Calu3 (cell line): ENCODE measurements at regions not wholly inside any gene's neighbourhood (a gene's known extent, or its start where the extent isn't known, plus 50 kb on each side); places are given as distances from the start of the nearest gene placed in this dataset.

Experiments used
- BruUV-seq: library from RNA; stranded (reverse); fragments of 400-500 nt; replicated peaks from 2 replicates; lab custom pipeline; 2021; lab: Mats Ljungman, UMichigan
- CTCF ChIA-PET: fragments of 300-600 bp; sonication (Branson Sonifier 250); formaldehyde crosslinking; loops from one replicate; lab custom pipeline; 2022; ENCODE audit warnings: antibody characterized with exemption; lab: Charles Lee
- DNase-seq: peaks from one replicate; pipeline ENCODE4 v3.0.0; 2022
- H3K27ac Mint-ChIP-seq: one replicate; pipeline ENCODE4 v1.8.0; 2022; ENCODE audit warnings: mixed read lengths; ENCODE audit not compliant: unreplicated experiment
- H3K27me3 Mint-ChIP-seq: one replicate; pipeline ENCODE4 v1.8.0; 2022; ENCODE audit warnings: mixed read lengths; ENCODE audit not compliant: unreplicated experiment
- H3K36me3 Mint-ChIP-seq: one replicate; pipeline ENCODE4 v1.8.0; 2022; ENCODE audit warnings: mild to moderate bottlenecking, moderate library complexity, mixed read lengths; ENCODE audit not compliant: insufficient read depth, unreplicated experiment
- H3K4me1 Mint-ChIP-seq: one replicate; pipeline ENCODE4 v1.8.0; 2022; ENCODE audit warnings: mild to moderate bottlenecking, low read depth, mixed read lengths; ENCODE audit not compliant: unreplicated experiment
- H3K4me3 Mint-ChIP-seq: one replicate; pipeline ENCODE4 v1.8.0; 2022; ENCODE audit warnings: mild to moderate bottlenecking, low read depth, moderate library complexity, mixed read lengths; ENCODE audit not compliant: unreplicated experiment
- H3K9me3 Mint-ChIP-seq: one replicate; pipeline ENCODE4 v1.8.0; 2022; ENCODE audit warnings: low read depth, mixed read lengths; ENCODE audit not compliant: unreplicated experiment
- CTCF ChIP-seq: fragments of 200-600 bp; IDR thresholded peaks from one replicate; pipeline ENCODE4 v1.8.0; 2022; ENCODE audit warnings: antibody characterized with exemption; ENCODE audit not compliant: unreplicated experiment
- intact Hi-C: fragments of 100-400 bp; cut with micrococcal nuclease; formaldehyde crosslinking; loops from one replicate; pipeline ENCODE4 v1.10.0; 2022; ENCODE audit not compliant: unreplicated experiment

GRCh38 chr1:117796226-117796625 is 133.2 kb downstream of the GDAP2 start:
- no TSS peak for BruUV-seq
- Mint-ChIP-seq H3K9me3 (peaks cover 3% of the 10 kb centered on the region), H3K4me1 (no peaks in the 10 kb centered on the region), H3K36me3 (no peaks in the 10 kb centered on the region), H3K4me3 (no peak overlapping the region), H3K27me3 (no peaks in the 10 kb centered on the region), H3K27ac (no peak overlapping the region)
- TF ChIP-seq CTCF = no peak
- CTCF ChIA-PET = no interaction called here
- intact Hi-C loops = no loop called here
- no peak for DNase-seq

GRCh38 chr1:117798550-117798949 is 130.9 kb downstream of the GDAP2 start:
- Mint-ChIP-seq H3K27me3 (no peaks in the 10 kb centered on the region), H3K4me1 (no peaks in the 10 kb centered on the region), H3K36me3 (no peaks in the 10 kb centered on the region), H3K4me3 (no peak overlapping the region), H3K27ac (no peak overlapping the region), H3K9me3 (no peaks in the 10 kb centered on the region)
- CTCF ChIA-PET = no interaction called here
- intact Hi-C loops = no loop called here
- BruUV-seq = no TSS peak
- no peak for TF ChIP-seq CTCF
- DNase-seq = no peak

- no peak for TF ChIP-seq CTCF
- CTCF ChIA-PET = no interaction called here
- Mint-ChIP-seq H3K9me3 (no peaks in the 10 kb centered on the region), H3K4me1 (no peaks in the 10 kb centered on the region), H3K4me3 (no peak overlapping the region), H3K36me3 (no peaks in the 10 kb centered on the region), H3K27me3 (peaks cover 27% of the 10 kb centered on the region), H3K27ac (no peak overlapping the region)
- DNase-seq = no peak
- BruUV-seq = no TSS peak
- intact Hi-C loops = no loop called here
Measured at GRCh38 chr1:117802531-117803257, 126.7 kb downstream of the GDAP2 start.

- H3K27ac Mint-ChIP-seq = no peak overlapping the region
- H3K4me1 Mint-ChIP-seq = no peaks in the 10 kb centered on the region
- CTCF ChIA-PET = no interaction called here
- no peak overlapping the region for H3K4me3 Mint-ChIP-seq
- no peak for TF ChIP-seq CTCF
- no peaks in the 10 kb centered on the region for H3K9me3 Mint-ChIP-seq
- BruUV-seq = no TSS peak
- DNase-seq = no peak
- H3K36me3 Mint-ChIP-seq = no peaks in the 10 kb centered on the region
- intact Hi-C loops = no loop called here
- peaks cover 27% of the 10 kb centered on the region for H3K27me3 Mint-ChIP-seq
Measured at GRCh38 chr1:117803318-117803717, 126.1 kb downstream of the GDAP2 start.
